ENCODE measurements at regions not wholly inside any gene's neighbourhood (a gene's known extent, or its start where the extent isn't known, plus 50 kb on each side); places are given as distances from the start of the nearest gene placed in this dataset.
"Not testable (repeated sequence)": the region's sequence is repeated elsewhere in the genome, so short reads cannot be mapped to it uniquely, and the experiment has no call there.

GRCh38 chr3:98692787-98693473, 70.2 kb upstream of the ST3GAL6 start:
- no peaks in the 10 kb centered on the region for H3K27me3 ChIP-seq
- H3K4me3 ChIP-seq, result no peak overlapping the region
- 60 to 85% (median 78%) methylated on average over 3 to 4 of the region's 4 CpGs; no CpG with 5 or more reads in 1 of the 4 donors for WGBS, 4 donors
- TF ChIP-seq POLR2A (IDR thresholded peaks at IDR 0.05) (no peak), CTCF (IDR thresholded peaks at IDR 0.05) (no peak)
- H3K36me3 ChIP-seq (replicated peaks in 1 of 2), result no peaks in the 10 kb centered on the region
- intact Hi-C loops (cut with DNase I), result no loop called here
- no peak overlapping the region for H3K27ac ChIP-seq
- H3K9me3 ChIP-seq (replicated peaks in 1 of 3), result no peaks in the 10 kb centered on the region
- DNase-seq, result peak in 2 of 7 donors; percentile 29 to 52
- H3K4me1 ChIP-seq (replicated peaks in 1 of 2), result no peaks in the 10 kb centered on the region

- no peaks in the 10 kb centered on the region for H3K36me3 ChIP-seq (replicated peaks in 1 of 2)
- TF ChIP-seq POLR2A (IDR thresholded peaks at IDR 0.05), result no peak
- TF ChIP-seq CTCF (IDR thresholded peaks at IDR 0.05), result no peak
- no peak overlapping the region for H3K27ac ChIP-seq
- no peak overlapping the region for H3K4me3 ChIP-seq
- DNase-seq, result no peak
- H3K9me3 ChIP-seq (replicated peaks in 1 of 3), result no peaks in the 10 kb centered on the region
- no peaks in the 10 kb centered on the region for H3K27me3 ChIP-seq
- no peaks in the 10 kb centered on the region for H3K4me1 ChIP-seq (replicated peaks in 1 of 2)
- intact Hi-C loops (cut with DNase I), result no loop called here
Measured at GRCh38 chr3:98695796-98696195, 67.3 kb upstream of the ST3GAL6 start.

- H3K36me3 ChIP-seq (replicated peaks in 1 of 2); DNase-seq; H3K27me3 ChIP-seq; H3K4me3 ChIP-seq; H3K27ac ChIP-seq; H3K4me1 ChIP-seq (replicated peaks in 1 of 2); H3K9me3 ChIP-seq (replicated peaks in 1 of 3); intact Hi-C loops (cut with DNase I): not testable (repeated sequence)
- WGBS, 4 donors, result 53 to 64% (median 62%) methylated on average over 3 of the region's 3 CpGs
Measured at GRCh38 chr3:98696296-98696695, 66.8 kb upstream of the ST3GAL6 start.

- intact Hi-C loops (cut with DNase I), result no loop called here
- no peak overlapping the region for H3K4me3 ChIP-seq
- DNase-seq, result no peak
- no peak overlapping the region for H3K27ac ChIP-seq
- H3K9me3 ChIP-seq (replicated peaks in 1 of 3), result no peaks in the 10 kb centered on the region
- H3K27me3 ChIP-seq, result no peaks in the 10 kb centered on the region
- H3K4me1 ChIP-seq (replicated peaks in 1 of 2), result no peaks in the 10 kb centered on the region
- H3K36me3 ChIP-seq (replicated peaks in 1 of 2), result no peaks in the 10 kb centered on the region
- WGBS, 4 donors, result 79 to 92% (median 89%) methylated on average over 2 of the region's 2 CpGs
- no peak for TF ChIP-seq CTCF (IDR thresholded peaks at IDR 0.05)
- TF ChIP-seq POLR2A (IDR thresholded peaks at IDR 0.05), result no peak
Measured at GRCh38 chr3:98697225-98697624, 65.9 kb upstream of the ST3GAL6 start.

- H3K27me3 ChIP-seq, result no peaks in the 10 kb centered on the region
- no peak overlapping the region for H3K4me3 ChIP-seq
- no peaks in the 10 kb centered on the region for H3K4me1 ChIP-seq (replicated peaks in 1 of 2)
- WGBS, 4 donors, result 85 to 96% (median 94%) methylated on average over 2 of the region's 2 CpGs
- TF ChIP-seq CTCF (IDR thresholded peaks at IDR 0.05) (no peak), POLR2A (IDR thresholded peaks at IDR 0.05) (no peak)
- no peak overlapping the region for H3K27ac ChIP-seq
- no peak for DNase-seq
- no peaks in the 10 kb centered on the region for H3K36me3 ChIP-seq (replicated peaks in 1 of 2)
- intact Hi-C loops (cut with DNase I), result no loop called here
- no peaks in the 10 kb centered on the region for H3K9me3 ChIP-seq (replicated peaks in 1 of 3)
Measured at GRCh38 chr3:98699132-98699531, 64.0 kb upstream of the ST3GAL6 start.

Measured in adrenal gland (tissue), 9 donors.